ENCODE measurements at regions not wholly inside any gene's neighbourhood (a gene's known extent, or its start where the extent isn't known, plus 50 kb on each side); places are given as distances from the start of the nearest gene placed in this dataset.
"Not testable (repeated sequence)": the region's sequence is repeated elsewhere in the genome, so short reads cannot be mapped to it uniquely, and the experiment has no call there.

- no peak for FAIRE-seq
- no peak for DNase-seq (ENCODE audit: low read depth)
- no peaks in the 10 kb centered on the region for H3K36me3 ChIP-seq (ENCODE audit: control insufficient read depth, insufficient read depth, low read length)
- no peaks in the 10 kb centered on the region for H3K27me3 ChIP-seq (ENCODE audit: control insufficient read depth, insufficient read depth, low read length)
- no peak overlapping the region for H3K4me3 ChIP-seq (ENCODE audit: low read depth, low read length)
- TF ChIP-seq CTCF (IDR thresholded peaks at IDR 0.05; ENCODE audit: insufficient read depth, low read length, severe bottlenecking) = no peak
Observed at GRCh38 chr4:171478181-171478580, 335.0 kb upstream of the GALNTL6 start.

DNA sequence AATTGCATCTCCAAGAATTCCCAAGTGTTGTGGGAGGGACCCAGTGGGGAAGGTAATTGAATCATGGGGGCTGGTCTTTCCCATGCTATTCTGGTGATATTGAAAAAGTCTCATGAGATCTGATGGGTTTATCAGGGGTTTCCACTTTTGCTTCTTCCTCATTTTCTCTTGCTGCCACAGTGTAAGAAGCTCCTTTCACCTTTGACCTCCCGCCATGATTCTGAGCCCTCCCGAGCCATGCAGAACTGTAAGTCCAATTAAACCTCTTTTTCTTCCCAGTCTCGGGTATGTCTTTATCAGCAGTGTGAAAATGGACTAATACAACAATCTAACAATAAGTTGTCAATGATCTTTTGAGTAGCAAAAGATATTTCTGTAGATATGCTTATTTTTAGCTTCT lies 338.1 kb upstream of the GALNTL6 start:
- not testable (repeated sequence) for H3K4me3 ChIP-seq (ENCODE audit: low read depth, low read length); DNase-seq (ENCODE audit: low read depth); H3K36me3 ChIP-seq (ENCODE audit: control insufficient read depth, insufficient read depth, low read length); H3K27me3 ChIP-seq (ENCODE audit: control insufficient read depth, insufficient read depth, low read length); FAIRE-seq

- no peak for TF ChIP-seq CTCF (IDR thresholded peaks at IDR 0.05; ENCODE audit: insufficient read depth, low read length, severe bottlenecking)
- Histone ChIP-seq H3K36me3 (ENCODE audit: control insufficient read depth, insufficient read depth, low read length) (no peaks in the 10 kb centered on the region), H3K4me3 (ENCODE audit: low read depth, low read length) (no peak overlapping the region), H3K27me3 (ENCODE audit: control insufficient read depth, insufficient read depth, low read length) (no peaks in the 10 kb centered on the region)
- DNase-seq (ENCODE audit: low read depth) (no peak), FAIRE-seq (no peak)
Observed at GRCh38 chr4:171473155-171473554, 340.0 kb upstream of the GALNTL6 start.

DNA sequence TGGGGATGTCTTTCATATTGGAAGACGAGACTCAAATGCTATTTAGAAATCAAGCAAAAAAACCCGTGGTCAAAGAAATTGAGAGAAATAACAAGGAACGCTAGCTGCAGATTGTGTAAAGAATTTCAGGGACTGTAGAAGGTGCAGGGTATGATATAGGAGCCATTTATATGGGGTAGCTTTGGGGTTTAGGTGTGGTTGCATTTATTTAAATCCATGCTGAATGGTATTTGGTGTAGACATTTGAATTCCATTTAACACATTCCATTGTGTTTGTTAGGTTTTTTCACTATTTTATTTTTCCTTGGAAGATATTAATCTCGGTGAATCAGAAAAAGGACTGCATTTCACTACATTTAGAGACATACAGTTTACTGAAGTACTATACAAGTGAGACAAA lies 341.0 kb upstream of the GALNTL6 start:
- no peaks in the 10 kb centered on the region for H3K36me3 ChIP-seq (ENCODE audit: control insufficient read depth, insufficient read depth, low read length)
- DNase-seq (ENCODE audit: low read depth) (no peak), FAIRE-seq (no peak)
- H3K4me3 ChIP-seq (ENCODE audit: low read depth, low read length) = no peak overlapping the region
- no peaks in the 10 kb centered on the region for H3K27me3 ChIP-seq (ENCODE audit: control insufficient read depth, insufficient read depth, low read length)
- no peak for TF ChIP-seq CTCF (IDR thresholded peaks at IDR 0.05; ENCODE audit: insufficient read depth, low read length, severe bottlenecking)

DNA sequence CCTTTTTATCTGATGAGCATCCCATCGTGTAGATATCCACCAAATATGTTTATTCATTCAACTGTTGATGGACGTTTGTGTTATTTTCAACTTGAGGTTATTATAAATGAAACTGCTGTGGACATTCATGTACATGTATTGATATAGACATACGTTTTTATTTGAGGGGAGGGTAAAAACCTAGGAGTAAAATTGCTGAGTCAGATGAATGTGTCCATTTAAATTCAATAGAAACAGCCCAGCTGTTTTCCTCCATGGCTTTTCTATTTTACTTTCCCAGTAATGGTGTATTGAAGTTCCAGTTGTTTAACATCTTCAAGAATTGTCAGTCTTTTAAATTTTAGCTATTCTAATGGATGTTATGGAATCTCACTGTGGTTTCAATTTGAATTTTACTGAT lies 348.7 kb upstream of the GALNTL6 start:
- no peaks in the 10 kb centered on the region for H3K27me3 ChIP-seq (ENCODE audit: control insufficient read depth, insufficient read depth, low read length)
- no peak for TF ChIP-seq CTCF (IDR thresholded peaks at IDR 0.05; ENCODE audit: insufficient read depth, low read length, severe bottlenecking)
- no peaks in the 10 kb centered on the region for H3K36me3 ChIP-seq (ENCODE audit: control insufficient read depth, insufficient read depth, low read length)
- DNase-seq (ENCODE audit: low read depth) (no peak), FAIRE-seq (no peak)
- no peak overlapping the region for H3K4me3 ChIP-seq (ENCODE audit: low read depth, low read length)

DNA sequence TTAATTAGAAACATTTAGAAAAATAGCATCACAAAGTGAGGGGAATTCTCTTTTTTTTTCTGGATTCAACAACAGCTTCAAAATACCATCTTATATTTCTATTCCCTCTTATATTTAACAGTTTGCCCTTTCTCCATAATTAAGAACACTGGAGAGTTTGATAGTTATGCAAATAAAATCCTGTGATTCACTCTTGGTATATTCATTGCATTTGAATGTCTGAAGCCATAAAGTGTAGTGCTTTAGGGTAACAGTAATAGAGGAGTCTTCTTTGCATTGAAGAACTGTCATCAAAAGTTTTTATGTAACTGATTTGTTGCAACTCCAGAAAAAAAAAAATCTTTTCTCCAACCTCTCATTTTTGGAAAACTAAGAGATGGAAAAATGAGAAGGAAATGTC lies 352.0 kb upstream of the GALNTL6 start:
- FAIRE-seq (no peak), DNase-seq (ENCODE audit: low read depth) (no peak)
- Histone ChIP-seq H3K4me3 (ENCODE audit: low read depth, low read length) (no peak overlapping the region), H3K27me3 (ENCODE audit: control insufficient read depth, insufficient read depth, low read length) (no peaks in the 10 kb centered on the region), H3K36me3 (ENCODE audit: control insufficient read depth, insufficient read depth, low read length) (no peaks in the 10 kb centered on the region)
- no peak for TF ChIP-seq CTCF (IDR thresholded peaks at IDR 0.05; ENCODE audit: insufficient read depth, low read length, severe bottlenecking)

All from bronchial epithelial cell (primary cell).